GM12872 (cell line): ENCODE measurements at regions not wholly inside any gene's neighbourhood (a gene's known extent, or its start where the extent isn't known, plus 50 kb on each side); places are given as distances from the start of the nearest gene placed in this dataset.

Experiments used
- TF ChIP-seq, protein P1 (sequence below): IDR thresholded peaks from 3 replicates; pipeline ENCODE4 v1.5.1; 2011; ENCODE audit warnings: low read depth, mild to moderate bottlenecking, low read length, moderate library complexity; ENCODE audit not compliant: insufficient read depth

DNA sequence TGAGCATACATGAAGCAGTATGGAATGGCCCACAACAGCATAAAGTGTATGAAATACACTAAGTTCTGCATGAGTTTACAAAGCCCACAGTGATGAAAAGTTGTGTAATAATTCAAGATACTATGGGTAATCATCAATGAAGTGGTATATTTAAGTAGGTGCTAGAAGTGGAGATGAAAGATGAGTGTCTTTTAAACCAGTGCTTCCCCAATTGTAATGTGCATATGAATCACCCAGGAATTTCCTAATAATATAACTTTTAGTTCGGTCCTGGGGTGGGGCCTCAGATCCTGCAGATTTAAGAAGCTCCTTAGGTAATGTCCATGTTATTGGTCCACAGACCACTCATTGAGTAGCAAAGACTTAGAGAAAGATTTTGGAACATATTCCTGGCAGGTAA lies 184.9 kb downstream of the DUSP10 start:
- TF ChIP-seq, protein P1, sequence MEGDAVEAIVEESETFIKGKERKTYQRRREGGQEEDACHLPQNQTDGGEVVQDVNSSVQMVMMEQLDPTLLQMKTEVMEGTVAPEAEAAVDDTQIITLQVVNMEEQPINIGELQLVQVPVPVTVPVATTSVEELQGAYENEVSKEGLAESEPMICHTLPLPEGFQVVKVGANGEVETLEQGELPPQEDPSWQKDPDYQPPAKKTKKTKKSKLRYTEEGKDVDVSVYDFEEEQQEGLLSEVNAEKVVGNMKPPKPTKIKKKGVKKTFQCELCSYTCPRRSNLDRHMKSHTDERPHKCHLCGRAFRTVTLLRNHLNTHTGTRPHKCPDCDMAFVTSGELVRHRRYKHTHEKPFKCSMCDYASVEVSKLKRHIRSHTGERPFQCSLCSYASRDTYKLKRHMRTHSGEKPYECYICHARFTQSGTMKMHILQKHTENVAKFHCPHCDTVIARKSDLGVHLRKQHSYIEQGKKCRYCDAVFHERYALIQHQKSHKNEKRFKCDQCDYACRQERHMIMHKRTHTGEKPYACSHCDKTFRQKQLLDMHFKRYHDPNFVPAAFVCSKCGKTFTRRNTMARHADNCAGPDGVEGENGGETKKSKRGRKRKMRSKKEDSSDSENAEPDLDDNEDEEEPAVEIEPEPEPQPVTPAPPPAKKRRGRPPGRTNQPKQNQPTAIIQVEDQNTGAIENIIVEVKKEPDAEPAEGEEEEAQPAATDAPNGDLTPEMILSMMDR, result no peak

DNA sequence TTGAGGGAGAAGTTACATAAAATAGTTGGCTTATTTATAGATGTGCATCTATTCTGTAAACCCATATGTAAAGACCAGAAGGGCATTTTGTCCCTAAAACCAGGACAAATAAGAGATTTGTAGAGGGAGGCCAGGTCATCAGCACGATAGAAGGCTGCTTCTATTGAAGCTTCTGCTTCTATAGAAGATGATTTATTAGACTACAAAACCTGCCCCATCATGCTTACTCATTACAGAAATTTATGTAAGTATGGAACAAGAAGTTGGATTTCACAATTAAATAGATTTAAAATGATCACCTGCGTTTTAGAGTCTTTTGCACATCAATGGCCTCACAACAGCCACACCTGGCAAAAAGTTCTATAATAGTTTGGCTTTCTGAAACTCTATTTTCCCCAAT lies 183.5 kb downstream of the DUSP10 start:
- TF ChIP-seq, protein P1, result no peak

DNA sequence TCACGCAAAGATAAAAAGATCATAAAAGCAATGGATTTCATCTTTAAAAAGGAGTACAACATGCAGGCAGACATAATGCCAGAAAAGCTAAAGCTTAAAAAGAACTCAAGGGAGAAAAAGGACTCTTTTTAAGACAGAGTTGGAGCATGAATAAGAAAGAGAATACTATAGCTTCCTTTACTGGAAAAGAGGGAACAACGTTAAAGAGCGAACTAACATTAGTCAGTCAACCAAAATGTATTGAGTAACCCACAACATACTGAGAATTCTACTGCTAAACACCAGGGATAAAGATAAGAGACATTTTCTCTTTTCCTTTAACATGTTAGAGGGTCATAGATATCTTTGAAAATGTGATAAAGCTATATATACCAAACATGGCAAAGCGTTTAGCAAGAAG lies 182.0 kb downstream of the DUSP10 start:
- TF ChIP-seq, protein P1, result no peak

DNA sequence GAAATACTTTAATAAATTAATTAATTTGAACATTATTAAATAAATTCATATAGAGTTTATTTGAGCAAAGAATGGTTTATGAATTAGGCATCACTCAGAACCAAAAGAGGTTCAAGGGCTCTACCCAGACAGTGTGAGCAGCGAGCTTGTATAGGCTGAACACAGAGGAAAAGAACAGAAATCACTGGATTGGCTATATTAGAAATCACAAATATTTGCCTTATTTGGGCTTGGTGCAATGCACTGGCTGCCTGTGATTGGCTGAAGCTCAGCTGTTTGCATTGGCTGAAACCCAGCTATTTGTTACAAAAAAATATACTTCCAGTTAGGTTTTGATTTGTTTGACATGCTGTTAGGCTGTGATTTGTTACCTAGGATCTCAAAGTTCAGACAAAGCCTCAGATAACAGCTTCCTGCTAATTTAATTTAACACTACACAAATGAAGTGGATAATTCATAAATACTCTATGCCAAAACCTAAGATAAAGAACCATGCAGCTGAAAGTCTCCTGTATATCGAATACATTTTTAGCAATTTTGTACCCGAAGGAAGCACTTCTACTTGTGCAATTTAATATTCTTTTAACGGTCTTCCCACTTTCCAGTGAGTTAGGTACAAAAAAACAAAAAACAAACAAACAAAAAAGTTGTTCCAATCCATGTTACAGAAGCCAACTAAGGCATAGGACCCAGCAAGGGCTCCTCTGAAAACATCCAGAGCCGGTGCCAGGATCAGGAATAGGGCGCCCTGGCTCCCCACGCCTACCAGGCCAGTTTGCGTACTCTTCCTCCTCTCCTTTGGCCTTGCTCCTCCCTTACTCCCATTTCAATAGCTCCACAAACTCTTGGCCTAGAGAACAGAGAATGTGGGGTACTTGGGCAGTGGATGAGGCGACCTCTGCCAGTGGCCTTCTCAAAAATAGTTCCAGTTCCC lies 179.1 kb downstream of the DUSP10 start:
- TF ChIP-seq, protein P1, result no peak

DNA sequence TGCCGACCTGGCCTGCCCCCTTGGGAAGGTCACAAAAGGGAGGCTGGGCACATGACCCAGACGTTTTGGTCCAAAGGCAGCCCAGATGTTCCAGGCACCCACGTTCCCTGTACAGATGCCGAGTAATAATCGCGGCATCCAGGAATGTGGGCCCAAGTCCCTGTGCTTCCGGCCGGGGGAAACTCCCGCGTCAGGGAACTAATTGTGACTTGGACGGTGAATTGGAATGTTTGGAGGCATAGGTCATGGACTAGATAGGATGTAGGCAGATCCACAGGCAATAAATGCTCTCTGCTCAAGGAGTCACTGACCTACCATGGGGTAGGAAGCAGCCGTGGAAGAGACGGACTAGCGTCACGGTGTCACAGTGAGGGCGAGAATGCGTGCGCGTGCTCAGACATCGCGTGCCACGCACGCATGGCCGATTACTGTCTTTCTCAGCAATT lies 178.4 kb downstream of the DUSP10 start:
- TF ChIP-seq, protein P1, result no peak

DNA sequence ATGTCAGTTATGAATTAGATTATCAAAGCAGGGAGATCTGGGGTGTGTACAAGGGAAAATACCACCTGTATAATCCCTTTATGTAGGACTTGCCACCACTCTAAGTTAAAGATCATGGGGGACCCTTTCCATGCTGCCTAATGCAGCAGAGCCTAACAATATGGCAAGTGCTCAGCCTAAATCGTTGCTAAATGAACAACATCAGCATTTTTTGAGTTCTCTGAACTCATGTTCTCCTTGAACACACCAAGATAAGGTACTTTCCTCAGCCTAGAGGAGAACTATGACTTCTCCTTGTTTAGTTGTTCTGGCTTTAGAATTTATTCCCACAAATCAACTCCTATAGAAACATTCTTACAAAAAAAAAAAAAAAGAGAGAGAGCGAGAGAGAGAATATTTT lies 177.0 kb downstream of the DUSP10 start:
- TF ChIP-seq, protein P1, result no peak

DNA sequence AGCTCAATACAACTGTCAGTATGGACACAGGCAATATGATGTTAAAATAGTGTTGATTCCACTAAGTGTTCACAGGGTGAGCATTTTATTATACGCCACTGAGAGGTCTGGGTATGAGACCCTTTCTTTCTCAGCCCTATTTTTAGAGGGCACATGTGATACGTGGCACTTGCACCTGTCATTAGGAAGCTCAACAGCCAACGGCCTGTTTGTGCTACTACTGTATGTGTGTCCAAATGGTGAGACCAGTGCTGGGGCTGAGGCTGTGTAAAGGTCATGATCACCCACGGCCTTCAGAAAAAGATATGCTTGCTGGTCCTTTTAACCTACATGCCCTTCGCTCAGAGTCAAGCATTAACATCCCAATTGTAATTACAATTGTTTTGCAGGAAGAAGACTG lies 176.2 kb downstream of the DUSP10 start:
- TF ChIP-seq, protein P1, result no peak
